NT2/D1 (cell line): ENCODE measurements at regions not wholly inside any gene's neighbourhood (a gene's known extent, or its start where the extent isn't known, plus 50 kb on each side); places are given as distances from the start of the nearest gene placed in this dataset.

Experiments used
- SUZ12 ChIP-seq: IDR thresholded peaks from 2 replicates; pipeline ENCODE4 v1.6.1; 2011; ENCODE audit not compliant: insufficient read length, insufficient read depth; ENCODE audit errors: extremely low read depth
- ZNF274 ChIP-seq: IDR thresholded peaks from 2 replicates; pipeline ENCODE4 v1.6.1; 2011; ENCODE audit warnings: mild to moderate bottlenecking, low read depth, low read length

- TF ChIP-seq SUZ12: no peak
- no peak for TF ChIP-seq ZNF274
Measured at GRCh38 chr1:22385537-22385936, 66.1 kb upstream of the ZBTB40 start.
